HEK293 (cell line): ENCODE measurements at regions not wholly inside any gene's neighbourhood (a gene's known extent, or its start where the extent isn't known, plus 50 kb on each side); places are given as distances from the start of the nearest gene placed in this dataset.

ENCODE experiments used
- CTCF ChIP-seq: fragments of 450-650 bp; formaldehyde crosslinking; IDR thresholded peaks from 2 replicates; pipeline ENCODE4 v1.5.1; 2016; ENCODE audit warnings: missing biosample characterization, missing genetic modification characterization
- REST ChIP-seq: fragments of 450-650 bp; formaldehyde crosslinking; IDR thresholded peaks from 2 replicates; pipeline ENCODE4 v1.5.1; 2016; ENCODE audit warnings: missing biosample characterization, missing genetic modification characterization
- ZNF221 ChIP-seq: fragments of 450-650 bp; formaldehyde crosslinking; IDR thresholded peaks from 2 replicates; pipeline ENCODE4 v1.5.1; 2017; ENCODE audit warnings: missing biosample characterization, missing genetic modification characterization, borderline replicate concordance

- no peak for TF ChIP-seq CTCF (tag by site-specific recombination)
- no peak for TF ChIP-seq ZNF221
- no peak for TF ChIP-seq REST
Measured at GRCh38 chr1:56426587-56427381, 152.6 kb downstream of the PLPP3 start.
